ENCODE measurements at regions not wholly inside any gene's neighbourhood (a gene's known extent, or its start where the extent isn't known, plus 50 kb on each side); places are given as distances from the start of the nearest gene placed in this dataset.

DNA sequence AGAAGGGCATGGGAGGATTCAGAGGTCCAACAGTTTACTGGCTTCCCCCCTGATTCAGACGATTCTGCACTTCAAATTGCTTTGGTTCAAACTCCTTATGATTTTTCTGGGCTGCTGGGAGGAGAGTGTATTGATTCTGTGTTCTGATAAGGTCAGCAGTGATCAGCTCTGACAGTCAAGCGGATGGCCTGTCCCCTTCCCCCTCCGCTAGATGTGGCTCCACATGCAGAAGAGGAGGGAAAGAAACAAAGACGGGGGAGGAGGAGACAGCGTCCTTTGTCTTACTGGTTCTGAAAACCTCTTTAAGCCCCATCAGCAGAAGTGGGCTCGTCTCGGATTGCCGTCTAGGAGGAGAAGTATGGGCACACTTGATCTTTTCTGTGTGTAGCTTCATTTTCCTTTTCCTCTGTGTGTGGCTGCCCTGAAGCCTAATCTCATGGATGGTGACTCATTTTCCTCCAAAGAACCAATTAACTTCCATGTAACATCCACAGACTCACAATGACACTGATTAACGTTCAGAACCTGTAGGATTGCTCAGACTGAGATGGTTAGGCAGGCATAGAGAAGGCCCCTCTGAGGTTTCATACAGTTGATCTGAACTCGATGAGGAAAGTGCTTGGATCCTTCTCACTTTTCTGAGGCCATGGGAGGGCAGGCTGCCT is 162.4 kb upstream of the PPP2R3A start:
- no peaks in the 10 kb centered on the region for H3K4me1 ChIP-seq (ENCODE audit: control insufficient read depth, insufficient read depth, low read length)
- H3K4me3 ChIP-seq (ENCODE audit: low read length): no peak overlapping the region
- H3K27me3 ChIP-seq (ENCODE audit: control insufficient read depth, insufficient read depth, low read length): no peaks in the 10 kb centered on the region
- no peak for DNase-seq
- H3K9me3 ChIP-seq (ENCODE audit: control insufficient read depth, low read depth, low read length): no peaks in the 10 kb centered on the region
- no peak overlapping the region for H3K27ac ChIP-seq (ENCODE audit: low read length)
- no peaks in the 10 kb centered on the region for H3K36me3 ChIP-seq (ENCODE audit: control insufficient read depth, insufficient read depth, low read length)
- no CpG with 5 or more reads among the region's 10 CpGs for WGBS (ENCODE audit: insufficient coverage, low lambda C conversion rate)

DNA sequence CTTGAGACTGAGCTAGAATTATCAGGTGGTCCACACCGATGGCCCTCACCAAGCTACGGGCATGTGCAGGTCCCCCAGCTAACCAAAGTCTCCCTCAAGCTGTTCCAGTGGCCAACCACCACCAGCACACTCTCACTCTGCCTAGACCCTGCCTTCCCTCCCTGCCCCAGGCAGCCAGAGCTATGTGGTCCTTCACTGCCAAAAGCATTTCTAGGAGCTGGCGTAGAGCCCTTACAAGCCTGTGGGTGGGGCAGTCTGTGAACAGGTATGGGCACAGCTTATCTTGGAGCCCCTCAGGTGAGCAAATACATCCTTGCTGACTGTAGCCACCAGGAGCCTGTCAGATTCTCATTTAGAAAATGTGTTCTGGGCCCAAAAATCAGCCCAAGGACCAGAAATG is 159.8 kb upstream of the PPP2R3A start:
- DNase-seq: no peak
- Histone ChIP-seq H3K9me3 (ENCODE audit: control insufficient read depth, low read depth, low read length) (no peaks in the 10 kb centered on the region), H3K4me1 (ENCODE audit: control insufficient read depth, insufficient read depth, low read length) (no peaks in the 10 kb centered on the region), H3K4me3 (ENCODE audit: low read length) (no peak overlapping the region), H3K36me3 (ENCODE audit: control insufficient read depth, insufficient read depth, low read length) (no peaks in the 10 kb centered on the region), H3K27me3 (ENCODE audit: control insufficient read depth, insufficient read depth, low read length) (no peaks in the 10 kb centered on the region), H3K27ac (ENCODE audit: low read length) (no peak overlapping the region)
- no CpG with 5 or more reads among the region's 3 CpGs for WGBS (ENCODE audit: insufficient coverage, low lambda C conversion rate)

DNA sequence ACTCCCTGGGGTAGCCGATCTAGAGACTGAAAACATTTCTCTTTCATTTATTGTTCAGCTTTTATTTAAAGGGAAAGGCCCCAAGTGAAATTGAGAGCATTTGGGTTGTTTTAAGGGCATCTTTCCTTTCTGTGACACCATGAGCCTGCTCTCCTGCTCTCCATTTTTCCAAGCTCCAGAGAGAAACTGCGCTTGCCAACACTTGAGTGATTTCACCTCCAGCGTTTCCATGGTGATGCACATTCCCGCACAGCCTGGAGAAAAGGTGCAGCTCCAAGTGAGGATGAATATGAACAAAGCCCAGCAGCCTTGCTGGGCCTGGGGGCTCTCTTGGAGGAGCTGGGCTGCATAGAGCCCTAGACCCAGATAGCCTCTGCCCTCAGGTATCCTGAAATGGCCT is 159.2 kb upstream of the PPP2R3A start:
- H3K36me3 ChIP-seq (ENCODE audit: control insufficient read depth, insufficient read depth, low read length): no peaks in the 10 kb centered on the region
- no peaks in the 10 kb centered on the region for H3K27me3 ChIP-seq (ENCODE audit: control insufficient read depth, insufficient read depth, low read length)
- no CpG with 5 or more reads among the region's 4 CpGs for WGBS (ENCODE audit: insufficient coverage, low lambda C conversion rate)
- H3K9me3 ChIP-seq (ENCODE audit: control insufficient read depth, low read depth, low read length): no peaks in the 10 kb centered on the region
- H3K4me1 ChIP-seq (ENCODE audit: control insufficient read depth, insufficient read depth, low read length): no peaks in the 10 kb centered on the region
- DNase-seq: no peak
- no peak overlapping the region for H3K27ac ChIP-seq (ENCODE audit: low read length)
- H3K4me3 ChIP-seq (ENCODE audit: low read length): no peak overlapping the region

DNA sequence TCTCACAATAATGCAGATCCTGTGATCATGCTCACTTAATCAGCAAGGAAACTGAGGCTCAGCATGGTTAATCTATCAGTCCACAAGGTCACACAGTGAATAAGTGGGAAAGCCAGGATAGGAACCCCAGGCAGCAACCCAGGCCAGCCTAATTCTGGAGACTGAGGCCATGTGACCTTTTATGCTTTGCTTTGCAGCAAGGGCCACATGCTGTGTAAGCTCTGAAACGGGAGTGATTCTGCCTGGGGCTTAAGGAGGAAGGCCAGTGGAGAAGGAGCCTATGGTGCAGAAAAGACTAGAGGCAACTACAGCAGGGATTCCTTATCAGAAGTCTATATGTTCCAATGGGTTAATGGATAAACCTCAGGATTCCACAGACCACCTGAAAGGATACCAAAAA is 157.6 kb upstream of the PPP2R3A start:
- H3K27me3 ChIP-seq (ENCODE audit: control insufficient read depth, insufficient read depth, low read length): no peaks in the 10 kb centered on the region
- H3K4me1 ChIP-seq (ENCODE audit: control insufficient read depth, insufficient read depth, low read length): no peaks in the 10 kb centered on the region
- H3K4me3 ChIP-seq (ENCODE audit: low read length): no peak overlapping the region
- WGBS (ENCODE audit: insufficient coverage, low lambda C conversion rate): no CpG with 5 or more reads among the region's 1 CpG
- no peak for DNase-seq
- no peak overlapping the region for H3K27ac ChIP-seq (ENCODE audit: low read length)
- no peaks in the 10 kb centered on the region for H3K36me3 ChIP-seq (ENCODE audit: control insufficient read depth, insufficient read depth, low read length)
- H3K9me3 ChIP-seq (ENCODE audit: control insufficient read depth, low read depth, low read length): no peaks in the 10 kb centered on the region

DNA sequence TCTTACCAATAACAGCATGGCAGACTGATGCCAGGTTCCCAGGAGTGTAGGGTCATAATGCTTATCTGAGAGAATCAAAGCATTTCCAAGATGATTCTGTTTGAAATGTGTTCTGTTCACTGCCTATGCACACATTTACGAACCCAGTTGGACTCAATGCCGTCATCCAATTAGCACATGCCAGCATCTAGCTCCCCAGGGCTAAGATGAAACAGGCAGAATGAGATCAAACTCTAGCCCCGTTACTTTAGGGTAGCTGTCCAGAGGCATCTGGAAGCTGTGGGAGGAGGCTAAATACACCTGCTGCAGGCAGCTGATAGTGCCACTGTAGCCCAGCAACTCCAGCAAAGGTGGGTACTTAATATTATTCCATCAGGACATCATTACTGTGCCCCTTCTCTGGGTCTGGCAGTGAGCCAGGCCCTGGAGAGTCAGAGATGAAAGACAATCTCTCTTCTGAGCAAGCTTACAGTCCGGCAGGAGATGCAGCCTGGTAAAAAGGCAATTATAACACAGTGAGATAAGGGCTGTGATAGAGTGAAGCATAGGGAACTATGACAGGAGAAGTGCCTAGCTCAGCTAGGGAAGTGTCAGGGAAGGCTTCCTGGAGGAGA is 156.4 kb upstream of the PPP2R3A start:
- H3K27me3 ChIP-seq (ENCODE audit: control insufficient read depth, insufficient read depth, low read length): peaks cover 2% of the 10 kb centered on the region
- no peaks in the 10 kb centered on the region for H3K36me3 ChIP-seq (ENCODE audit: control insufficient read depth, insufficient read depth, low read length)
- WGBS (ENCODE audit: insufficient coverage, low lambda C conversion rate): 60% methylated on average over 1 of the region's 4 CpGs
- H3K4me3 ChIP-seq (ENCODE audit: low read length): no peak overlapping the region
- no peaks in the 10 kb centered on the region for H3K4me1 ChIP-seq (ENCODE audit: control insufficient read depth, insufficient read depth, low read length)
- H3K9me3 ChIP-seq (ENCODE audit: control insufficient read depth, low read depth, low read length): no peaks in the 10 kb centered on the region
- DNase-seq: no peak
- no peak overlapping the region for H3K27ac ChIP-seq (ENCODE audit: low read length)

DNA sequence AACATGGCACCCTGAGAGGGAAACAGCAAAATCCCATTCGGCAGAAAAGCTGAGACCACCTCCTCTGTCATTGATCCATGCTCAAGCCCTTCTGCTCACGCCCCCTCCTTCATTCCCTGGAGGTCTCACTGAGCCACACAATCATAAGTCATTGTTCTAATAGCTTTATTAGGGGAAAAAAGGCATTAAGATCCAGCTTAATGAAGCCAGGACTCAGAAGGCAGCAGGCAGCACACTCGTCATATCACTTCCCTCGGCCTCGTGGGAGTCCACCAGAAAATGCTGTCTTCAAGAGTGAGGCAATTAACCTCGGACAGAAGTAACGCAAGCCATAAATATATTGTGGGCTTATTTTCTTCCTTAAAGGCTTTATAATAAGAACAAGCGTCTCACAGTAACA is 153.9 kb upstream of the PPP2R3A start:
- no peaks in the 10 kb centered on the region for H3K9me3 ChIP-seq (ENCODE audit: control insufficient read depth, low read depth, low read length)
- peaks cover 3% of the 10 kb centered on the region for H3K27me3 ChIP-seq (ENCODE audit: control insufficient read depth, insufficient read depth, low read length)
- no peaks in the 10 kb centered on the region for H3K36me3 ChIP-seq (ENCODE audit: control insufficient read depth, insufficient read depth, low read length)
- no peaks in the 10 kb centered on the region for H3K4me1 ChIP-seq (ENCODE audit: control insufficient read depth, insufficient read depth, low read length)
- 83% methylated on average over 2 of the region's 8 CpGs for WGBS (ENCODE audit: insufficient coverage, low lambda C conversion rate)
- no peak overlapping the region for H3K4me3 ChIP-seq (ENCODE audit: low read length)
- no peak overlapping the region for H3K27ac ChIP-seq (ENCODE audit: low read length)
- no peak for DNase-seq

DNA sequence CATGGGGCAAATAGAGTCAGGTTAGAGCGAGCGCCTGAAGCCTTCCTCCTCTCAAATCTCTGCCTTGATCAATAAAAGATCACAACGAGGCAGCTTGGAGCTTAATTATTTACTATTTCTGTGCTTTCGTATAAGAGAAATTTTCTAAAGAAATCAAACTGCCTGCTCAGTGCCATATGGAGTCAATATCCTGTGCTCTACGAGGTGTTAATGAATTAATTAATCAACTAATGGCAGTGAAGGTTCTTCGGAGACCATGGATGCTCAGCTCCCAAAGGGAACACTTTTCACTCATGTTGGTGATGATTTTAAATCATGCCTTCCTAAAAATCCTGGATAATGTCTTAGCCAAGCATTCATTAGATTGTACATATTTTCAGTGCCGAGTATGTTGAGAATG is 153.5 kb upstream of the PPP2R3A start:
- DNase-seq: no peak
- Histone ChIP-seq H3K9me3 (ENCODE audit: control insufficient read depth, low read depth, low read length) (no peaks in the 10 kb centered on the region), H3K36me3 (ENCODE audit: control insufficient read depth, insufficient read depth, low read length) (no peaks in the 10 kb centered on the region), H3K4me3 (ENCODE audit: low read length) (no peak overlapping the region), H3K27me3 (ENCODE audit: control insufficient read depth, insufficient read depth, low read length) (peaks cover 3% of the 10 kb centered on the region), H3K27ac (ENCODE audit: low read length) (no peak overlapping the region), H3K4me1 (ENCODE audit: control insufficient read depth, insufficient read depth, low read length) (no peaks in the 10 kb centered on the region)
- 74% methylated on average over 3 of the region's 7 CpGs for WGBS (ENCODE audit: insufficient coverage, low lambda C conversion rate)

DNA sequence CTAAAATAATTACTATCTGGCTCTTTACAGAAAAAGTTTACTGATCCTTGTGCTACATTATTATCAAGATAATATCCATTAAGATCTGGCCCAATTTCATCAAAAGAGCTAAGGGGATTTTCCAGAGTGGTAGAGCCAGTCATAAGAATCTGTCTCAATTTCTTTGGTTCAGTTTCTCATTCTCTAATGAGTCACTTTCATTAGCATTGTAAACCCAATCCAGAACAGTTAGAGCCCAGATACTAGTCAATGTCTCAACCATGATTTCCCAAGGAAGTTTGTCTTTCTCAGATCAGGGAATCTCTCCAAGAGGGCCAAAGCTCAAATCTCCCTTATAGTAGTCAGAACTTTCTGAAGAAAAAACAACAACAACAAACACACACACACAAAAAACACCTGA is 131.1 kb upstream of the PPP2R3A start:
- no peaks in the 10 kb centered on the region for H3K4me1 ChIP-seq (ENCODE audit: control insufficient read depth, insufficient read depth, low read length)
- no peak overlapping the region for H3K4me3 ChIP-seq (ENCODE audit: low read length)
- no peaks in the 10 kb centered on the region for H3K9me3 ChIP-seq (ENCODE audit: control insufficient read depth, low read depth, low read length)
- H3K27me3 ChIP-seq (ENCODE audit: control insufficient read depth, insufficient read depth, low read length): no peaks in the 10 kb centered on the region
- DNase-seq: no peak
- H3K27ac ChIP-seq (ENCODE audit: low read length): no peak overlapping the region
- no peaks in the 10 kb centered on the region for H3K36me3 ChIP-seq (ENCODE audit: control insufficient read depth, insufficient read depth, low read length)

DNA sequence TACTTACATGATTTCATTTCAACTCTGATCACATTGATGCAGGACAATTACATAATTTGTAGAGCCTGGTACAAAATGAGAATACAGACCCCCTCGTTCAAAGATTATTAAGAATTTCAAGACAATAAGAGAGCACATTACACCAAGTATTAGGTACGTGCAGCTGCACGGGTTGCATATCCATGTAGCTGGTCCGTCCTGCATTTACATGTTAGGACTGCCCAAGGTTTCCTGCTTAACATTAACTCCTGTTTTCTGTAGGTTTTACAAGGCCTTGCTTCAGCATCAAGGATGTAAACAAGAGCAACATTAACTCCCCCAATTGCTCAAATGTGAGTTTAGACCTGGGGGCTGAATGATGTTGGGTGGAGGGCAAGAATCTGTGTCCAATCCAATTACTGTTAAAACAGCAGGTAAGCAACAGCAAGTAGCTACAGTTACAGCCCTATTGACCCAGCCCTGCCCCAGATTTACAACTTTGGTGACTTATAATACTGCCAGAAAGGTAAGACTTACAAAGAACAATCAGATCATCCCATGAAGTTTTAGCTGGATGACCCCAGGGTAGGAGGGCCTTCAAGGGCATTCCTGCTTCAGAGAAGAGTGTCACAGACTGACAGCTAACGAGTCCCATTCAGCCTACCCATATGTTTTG is 127.4 kb upstream of the PPP2R3A start:
- no peak for DNase-seq
- no peak overlapping the region for H3K27ac ChIP-seq (ENCODE audit: low read length)
- H3K27me3 ChIP-seq (ENCODE audit: control insufficient read depth, insufficient read depth, low read length): no peaks in the 10 kb centered on the region
- no peaks in the 10 kb centered on the region for H3K9me3 ChIP-seq (ENCODE audit: control insufficient read depth, low read depth, low read length)
- no peaks in the 10 kb centered on the region for H3K36me3 ChIP-seq (ENCODE audit: control insufficient read depth, insufficient read depth, low read length)
- no peaks in the 10 kb centered on the region for H3K4me1 ChIP-seq (ENCODE audit: control insufficient read depth, insufficient read depth, low read length)
- 80% methylated on average over 1 of the region's 5 CpGs for WGBS (ENCODE audit: insufficient coverage, low lambda C conversion rate)
- no peak overlapping the region for H3K4me3 ChIP-seq (ENCODE audit: low read length)

DNA sequence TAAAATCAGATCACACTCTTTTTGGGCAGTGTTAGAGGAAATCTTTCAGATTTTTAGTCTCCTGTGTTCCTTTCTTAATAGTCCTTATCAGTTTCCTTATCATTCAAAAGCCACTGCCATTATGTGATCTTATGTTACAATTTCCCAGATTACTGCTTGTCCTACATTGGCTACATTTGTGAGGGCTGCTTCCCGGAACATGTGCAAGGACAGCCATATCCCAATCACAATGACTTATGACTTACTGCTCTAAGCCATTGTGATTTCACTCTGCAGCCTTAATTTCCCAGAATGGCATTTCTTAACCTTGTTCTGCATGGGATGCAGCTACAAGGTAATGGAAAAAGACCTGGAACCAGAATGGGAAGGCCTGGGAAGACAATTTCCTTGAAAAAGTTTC is 125.1 kb upstream of the PPP2R3A start:
- no peaks in the 10 kb centered on the region for H3K4me1 ChIP-seq (ENCODE audit: control insufficient read depth, insufficient read depth, low read length)
- no CpG with 5 or more reads among the region's 1 CpG for WGBS (ENCODE audit: insufficient coverage, low lambda C conversion rate)
- no peak overlapping the region for H3K4me3 ChIP-seq (ENCODE audit: low read length)
- no peaks in the 10 kb centered on the region for H3K27me3 ChIP-seq (ENCODE audit: control insufficient read depth, insufficient read depth, low read length)
- H3K27ac ChIP-seq (ENCODE audit: low read length): no peak overlapping the region
- no peak for DNase-seq
- no peaks in the 10 kb centered on the region for H3K36me3 ChIP-seq (ENCODE audit: control insufficient read depth, insufficient read depth, low read length)
- no peaks in the 10 kb centered on the region for H3K9me3 ChIP-seq (ENCODE audit: control insufficient read depth, low read depth, low read length)

DNA sequence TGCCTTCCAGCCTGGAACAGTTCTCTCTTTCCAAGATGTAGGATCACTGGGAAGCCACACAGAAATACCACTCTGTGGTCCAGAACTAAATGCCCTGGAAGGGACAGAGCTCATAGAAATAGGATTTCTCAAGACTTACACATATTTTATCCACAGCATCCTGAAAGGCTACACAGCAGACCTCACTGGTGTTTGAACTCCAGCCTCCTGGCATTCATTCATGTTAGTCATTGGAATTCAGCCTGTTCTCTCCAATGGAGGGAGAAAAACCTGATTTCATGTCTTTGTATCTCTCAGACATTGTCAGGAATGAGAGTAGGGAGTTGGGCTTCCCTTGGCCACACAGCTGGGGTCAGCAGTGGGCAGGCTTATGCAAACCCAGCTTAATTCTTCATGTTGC is 121.1 kb upstream of the PPP2R3A start:
- Histone ChIP-seq H3K4me3 (ENCODE audit: low read length) (no peak overlapping the region), H3K9me3 (ENCODE audit: control insufficient read depth, low read depth, low read length) (no peaks in the 10 kb centered on the region), H3K36me3 (ENCODE audit: control insufficient read depth, insufficient read depth, low read length) (no peaks in the 10 kb centered on the region), H3K27ac (ENCODE audit: low read length) (no peak overlapping the region), H3K4me1 (ENCODE audit: control insufficient read depth, insufficient read depth, low read length) (no peaks in the 10 kb centered on the region), H3K27me3 (ENCODE audit: control insufficient read depth, insufficient read depth, low read length) (no peaks in the 10 kb centered on the region)
- DNase-seq: no peak
